H9 (cell line): ENCODE measurements at regions not wholly inside any gene's neighbourhood (a gene's known extent, or its start where the extent isn't known, plus 50 kb on each side); places are given as distances from the start of the nearest gene placed in this dataset.

ENCODE experiments used
- DNase-seq: peaks from one replicate; pipeline ENCODE4 v3.0.0-alpha.2; 2017
- H2AFZ ChIP-seq: one replicate; pipeline ENCODE4 v1.6.1; 2013; ENCODE audit warnings: mild to moderate bottlenecking, low read length, control low read depth, moderate library complexity
- H2AK5ac ChIP-seq: 2 replicates; pipeline ENCODE4 v1.6.1; 2013; ENCODE audit warnings: low read length, control low read depth, mixed read lengths; ENCODE audit not compliant: insufficient read length
- H2BK120ac ChIP-seq: one replicate; pipeline ENCODE4 v1.6.1; 2013; ENCODE audit warnings: low read depth, mild to moderate bottlenecking, low read length, control low read depth, inconsistent platforms; ENCODE audit not compliant: poor library complexity, severe bottlenecking
- H2BK12ac ChIP-seq: 2 replicates; pipeline ENCODE4 v1.6.1; 2013; ENCODE audit warnings: low read length, control low read depth, mixed read lengths, low read depth; ENCODE audit not compliant: insufficient read length
- H2BK15ac ChIP-seq: 2 replicates; pipeline ENCODE4 v1.6.1; 2013; ENCODE audit warnings: low read depth, low read length, control low read depth
- H2BK20ac ChIP-seq: one replicate; pipeline ENCODE4 v1.6.1; 2013; ENCODE audit warnings: low read depth, mild to moderate bottlenecking, low read length, control low read depth, inconsistent platforms; ENCODE audit not compliant: poor library complexity, severe bottlenecking
- H2BK5ac ChIP-seq: 2 replicates; pipeline ENCODE4 v1.6.1; 2013; ENCODE audit warnings: low read length, control low read depth, mixed read lengths; ENCODE audit not compliant: insufficient read length
- H3K14ac ChIP-seq: 2 replicates; pipeline ENCODE4 v1.6.1; 2013; ENCODE audit warnings: low read length, control low read depth; ENCODE audit not compliant: insufficient read depth
- H3K18ac ChIP-seq: 2 replicates; pipeline ENCODE4 v1.6.1; 2013; ENCODE audit warnings: low read depth, mild to moderate bottlenecking, mixed read lengths, low read length, control low read depth; ENCODE audit not compliant: insufficient read length
- H3K23ac ChIP-seq: 2 replicates; pipeline ENCODE4 v1.6.1; 2013; ENCODE audit warnings: low read length, control low read depth, mixed read lengths, low read depth; ENCODE audit not compliant: insufficient read length
- H3K23me2 ChIP-seq: 2 replicates; pipeline ENCODE4 v1.6.1; 2013; ENCODE audit warnings: low read depth, mild to moderate bottlenecking, mixed read lengths, low read length, control low read depth; ENCODE audit not compliant: insufficient read length, poor library complexity, severe bottlenecking
- H3K27ac ChIP-seq: 2 replicates; pipeline ENCODE4 v1.5.1; 2013; ENCODE audit warnings: low read length, control low read depth, mixed read lengths, low read depth; ENCODE audit not compliant: insufficient read length
- H3K27me3 ChIP-seq: 2 replicates; pipeline ENCODE4 v1.6.1; 2013; ENCODE audit warnings: low read length, control low read depth, inconsistent platforms; ENCODE audit not compliant: insufficient read depth
- H3K4ac ChIP-seq: 2 replicates; pipeline ENCODE4 v1.6.1; 2013; ENCODE audit warnings: low read depth, mild to moderate bottlenecking, control low read depth, inconsistent platforms, low read length, moderate library complexity
- H3K4me1 ChIP-seq: 2 replicates; pipeline ENCODE4 v1.6.1; 2013; ENCODE audit warnings: low read length, control low read depth, inconsistent platforms; ENCODE audit not compliant: insufficient read depth
- H3K4me2 ChIP-seq: 2 replicates; pipeline ENCODE4 v1.6.1; 2013; ENCODE audit warnings: low read length, control low read depth, mixed read lengths; ENCODE audit not compliant: insufficient read length, insufficient read depth
- H3K56ac ChIP-seq: 2 replicates; pipeline ENCODE4 v1.6.1; 2013; ENCODE audit warnings: low read depth, mild to moderate bottlenecking, mixed read lengths, low read length, control low read depth; ENCODE audit not compliant: insufficient read length
- H3K79me1 ChIP-seq: 2 replicates; pipeline ENCODE4 v1.6.1; 2013; ENCODE audit warnings: low read depth, mild to moderate bottlenecking, moderate library complexity, low read length, control low read depth, inconsistent platforms; ENCODE audit not compliant: insufficient read depth, poor library complexity, severe bottlenecking
- H3K79me2 ChIP-seq: 2 replicates; pipeline ENCODE4 v1.6.1; 2013; ENCODE audit warnings: low read length, control low read depth, inconsistent platforms; ENCODE audit not compliant: insufficient read depth
- H3K9ac ChIP-seq: 2 replicates; pipeline ENCODE4 v1.6.1; 2013; ENCODE audit warnings: low read length, control low read depth, mixed read lengths; ENCODE audit not compliant: insufficient read length; ENCODE audit errors: extremely low read depth
- H3K9me3 ChIP-seq: one replicate; pipeline ENCODE4 v1.6.1; 2013; ENCODE audit warnings: low read depth, low read length, inconsistent platforms; ENCODE audit not compliant: control insufficient read depth
- H3T11ph ChIP-seq: one replicate; pipeline ENCODE4 v1.6.1; 2013; ENCODE audit warnings: mild to moderate bottlenecking, low read length, control low read depth, inconsistent platforms
- H4K20me1 ChIP-seq: one replicate; pipeline ENCODE4 v1.6.1; 2013; ENCODE audit not compliant: control insufficient read depth, insufficient read length, insufficient read depth
- H4K5ac ChIP-seq: 2 replicates; pipeline ENCODE4 v1.6.1; 2013; ENCODE audit warnings: low read depth, mild to moderate bottlenecking, mixed read lengths, low read length, control low read depth; ENCODE audit not compliant: insufficient read length
- H4K8ac ChIP-seq: replicated peaks from 2 replicates; pipeline ENCODE4 v1.6.1; 2013; ENCODE audit warnings: low read length, control low read depth, mixed read lengths, low read depth; ENCODE audit not compliant: insufficient read length
- H4K91ac ChIP-seq: 2 replicates; pipeline ENCODE4 v1.6.1; 2013; ENCODE audit warnings: low read depth, mild to moderate bottlenecking, moderate library complexity, mixed read lengths, low read length, control low read depth; ENCODE audit not compliant: insufficient read length
- H3K27ac Mint-ChIP-seq, 3 experiments: 2 replicates in 2 of 3; 3 replicates in 1 of 3; pipeline ENCODE4 v1.8.0; 2020 to 2021; ENCODE audit warnings: mixed read lengths in 3 of 3, mild to moderate bottlenecking in 1 of 3, moderate library complexity in 1 of 3
- H3K27me3 Mint-ChIP-seq: 2 replicates; pipeline ENCODE4 v1.8.0; 2021; ENCODE audit warnings: low read depth, mild to moderate bottlenecking, moderate library complexity, mixed read lengths
- H3K36me3 Mint-ChIP-seq, 3 experiments: 2 replicates in 2 of 3; 3 replicates in 1 of 3; pipeline ENCODE4 v1.8.0; 2020 to 2021; ENCODE audit warnings: low read depth in 3 of 3, mixed read lengths in 3 of 3; ENCODE audit not compliant: insufficient read depth in 1 of 3
- H3K4me1 Mint-ChIP-seq, 2 experiments: 2 replicates each; pipeline ENCODE4 v1.8.0; 2020; ENCODE audit warnings: mixed read lengths in 2 of 2
- H3K4me3 Mint-ChIP-seq, 2 experiments: 2 replicates in 1 of 2; 3 replicates in 1 of 2; pipeline ENCODE4 v1.8.0; 2020 to 2021; ENCODE audit warnings: mild to moderate bottlenecking in 2 of 2, mixed read lengths in 2 of 2, moderate library complexity in 1 of 2
- H3K9me3 Mint-ChIP-seq, 2 experiments: 2 replicates in 1 of 2; 3 replicates in 1 of 2; pipeline ENCODE4 v1.8.0; 2020; ENCODE audit warnings: mild to moderate bottlenecking in 2 of 2, mixed read lengths in 2 of 2, moderate library complexity in 1 of 2
- TF ChIP-seq, protein P1 (sequence below): fragments of 200-600 bp; sonication (generic); conservative IDR thresholded peaks from 3 replicates; pipeline ENCODE4 v1.8.0; 2021; ENCODE audit warnings: antibody characterized with exemption, mild to moderate bottlenecking

DNA sequence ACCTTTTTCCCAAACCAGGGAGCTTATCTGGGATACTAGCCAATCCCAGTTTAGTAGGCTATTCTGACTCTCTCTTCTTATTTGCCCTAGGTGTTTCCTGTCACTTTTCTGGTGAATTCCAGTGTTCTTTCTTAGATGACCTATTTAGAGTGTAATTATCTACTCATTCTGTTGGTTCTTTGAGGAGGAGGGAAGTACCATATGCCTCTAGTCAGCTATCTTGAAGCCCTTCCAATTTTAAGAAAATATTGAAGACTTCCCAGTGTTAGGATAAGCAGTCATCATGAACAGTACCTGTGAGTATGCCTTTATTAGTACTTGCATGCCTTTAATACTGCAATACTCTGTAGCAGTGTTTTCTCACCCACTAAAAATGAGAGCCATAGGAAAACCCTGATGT, 724.3 kb upstream of the SLITRK1 start:
- H3K27ac Mint-ChIP-seq = no peak overlapping the region
- Histone ChIP-seq H3K18ac (no peak overlapping the region), H3K27me3 (no peaks in the 10 kb centered on the region), H3K23ac (no peak overlapping the region), H3K4me1 (no peaks in the 10 kb centered on the region), H2BK20ac (no peak overlapping the region), H3K14ac (no peak overlapping the region), H3K9ac (no peak overlapping the region), H3K79me1 (no peaks in the 10 kb centered on the region), H3K4me2 (no peak overlapping the region), H3K23me2 (no peaks in the 10 kb centered on the region), H2BK15ac (no peak overlapping the region), H2BK5ac (no peak overlapping the region), H4K20me1 (no peaks in the 10 kb centered on the region), H2BK12ac (no peak overlapping the region), H4K8ac (no peak overlapping the region), H3K4ac (no peak overlapping the region), H4K91ac (no peak overlapping the region), H2AFZ (no peak overlapping the region), H2BK120ac (no peak overlapping the region), H4K5ac (no peak overlapping the region), H3T11ph (no peak overlapping the region), H2AK5ac (no peak overlapping the region), H3K79me2 (no peaks in the 10 kb centered on the region), H3K27ac (no peak overlapping the region), H3K56ac (no peak overlapping the region), H3K9me3 (no peaks in the 10 kb centered on the region)
- H3K4me3 Mint-ChIP-seq = no peak overlapping the region
- DNase-seq = no peak
- no peaks in the 10 kb centered on the region for H3K4me1 Mint-ChIP-seq
- H3K36me3 Mint-ChIP-seq = no peaks in the 10 kb centered on the region
- TF ChIP-seq, protein P1, sequence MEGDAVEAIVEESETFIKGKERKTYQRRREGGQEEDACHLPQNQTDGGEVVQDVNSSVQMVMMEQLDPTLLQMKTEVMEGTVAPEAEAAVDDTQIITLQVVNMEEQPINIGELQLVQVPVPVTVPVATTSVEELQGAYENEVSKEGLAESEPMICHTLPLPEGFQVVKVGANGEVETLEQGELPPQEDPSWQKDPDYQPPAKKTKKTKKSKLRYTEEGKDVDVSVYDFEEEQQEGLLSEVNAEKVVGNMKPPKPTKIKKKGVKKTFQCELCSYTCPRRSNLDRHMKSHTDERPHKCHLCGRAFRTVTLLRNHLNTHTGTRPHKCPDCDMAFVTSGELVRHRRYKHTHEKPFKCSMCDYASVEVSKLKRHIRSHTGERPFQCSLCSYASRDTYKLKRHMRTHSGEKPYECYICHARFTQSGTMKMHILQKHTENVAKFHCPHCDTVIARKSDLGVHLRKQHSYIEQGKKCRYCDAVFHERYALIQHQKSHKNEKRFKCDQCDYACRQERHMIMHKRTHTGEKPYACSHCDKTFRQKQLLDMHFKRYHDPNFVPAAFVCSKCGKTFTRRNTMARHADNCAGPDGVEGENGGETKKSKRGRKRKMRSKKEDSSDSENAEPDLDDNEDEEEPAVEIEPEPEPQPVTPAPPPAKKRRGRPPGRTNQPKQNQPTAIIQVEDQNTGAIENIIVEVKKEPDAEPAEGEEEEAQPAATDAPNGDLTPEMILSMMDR = no peak
- H3K9me3 Mint-ChIP-seq = no peaks in the 10 kb centered on the region
- H3K27me3 Mint-ChIP-seq = no peaks in the 10 kb centered on the region
